ENCODE measurements at regions not wholly inside any gene's neighbourhood (a gene's known extent, or its start where the extent isn't known, plus 50 kb on each side); places are given as distances from the start of the nearest gene placed in this dataset.
"Not testable (repeated sequence)": the region's sequence is repeated elsewhere in the genome, so short reads cannot be mapped to it uniquely, and the experiment has no call there.

DNA sequence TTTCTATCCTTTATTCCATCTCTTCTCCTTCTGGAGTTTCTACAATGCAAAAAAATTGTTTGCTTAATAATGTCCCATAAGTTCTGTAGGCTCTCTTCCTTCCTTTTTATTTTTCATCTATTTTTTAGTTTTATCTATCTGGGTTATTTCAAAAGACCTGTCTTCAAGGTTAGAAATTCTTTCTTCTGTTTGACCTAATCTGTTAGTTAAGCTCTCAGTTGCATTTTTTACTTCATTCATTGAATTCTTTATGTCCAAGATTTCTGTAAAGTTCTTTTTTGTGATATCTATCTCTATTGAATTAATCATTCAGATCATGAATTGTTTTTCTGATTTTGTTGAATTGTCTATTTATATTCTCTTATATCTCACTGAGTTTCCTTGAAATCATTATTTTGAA lies 145.9 kb upstream of the TLE4 start:
- Histone ChIP-seq H3K27me3 (ENCODE audit: control insufficient read depth, insufficient read depth, low read length) (peaks cover 2% of the 10 kb centered on the region), H3K36me3 (ENCODE audit: control insufficient read depth, insufficient read depth, low read length) (no peaks in the 10 kb centered on the region), H3K4me3 (ENCODE audit: low read depth, low read length) (no peak overlapping the region)
- TF ChIP-seq, protein P1, sequence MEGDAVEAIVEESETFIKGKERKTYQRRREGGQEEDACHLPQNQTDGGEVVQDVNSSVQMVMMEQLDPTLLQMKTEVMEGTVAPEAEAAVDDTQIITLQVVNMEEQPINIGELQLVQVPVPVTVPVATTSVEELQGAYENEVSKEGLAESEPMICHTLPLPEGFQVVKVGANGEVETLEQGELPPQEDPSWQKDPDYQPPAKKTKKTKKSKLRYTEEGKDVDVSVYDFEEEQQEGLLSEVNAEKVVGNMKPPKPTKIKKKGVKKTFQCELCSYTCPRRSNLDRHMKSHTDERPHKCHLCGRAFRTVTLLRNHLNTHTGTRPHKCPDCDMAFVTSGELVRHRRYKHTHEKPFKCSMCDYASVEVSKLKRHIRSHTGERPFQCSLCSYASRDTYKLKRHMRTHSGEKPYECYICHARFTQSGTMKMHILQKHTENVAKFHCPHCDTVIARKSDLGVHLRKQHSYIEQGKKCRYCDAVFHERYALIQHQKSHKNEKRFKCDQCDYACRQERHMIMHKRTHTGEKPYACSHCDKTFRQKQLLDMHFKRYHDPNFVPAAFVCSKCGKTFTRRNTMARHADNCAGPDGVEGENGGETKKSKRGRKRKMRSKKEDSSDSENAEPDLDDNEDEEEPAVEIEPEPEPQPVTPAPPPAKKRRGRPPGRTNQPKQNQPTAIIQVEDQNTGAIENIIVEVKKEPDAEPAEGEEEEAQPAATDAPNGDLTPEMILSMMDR (IDR thresholded peaks at IDR 0.05; ENCODE audit: insufficient read depth, low read length, poor library complexity, severe bottlenecking): no peak
- no peak for DNase-seq (ENCODE audit: low read depth)

DNA sequence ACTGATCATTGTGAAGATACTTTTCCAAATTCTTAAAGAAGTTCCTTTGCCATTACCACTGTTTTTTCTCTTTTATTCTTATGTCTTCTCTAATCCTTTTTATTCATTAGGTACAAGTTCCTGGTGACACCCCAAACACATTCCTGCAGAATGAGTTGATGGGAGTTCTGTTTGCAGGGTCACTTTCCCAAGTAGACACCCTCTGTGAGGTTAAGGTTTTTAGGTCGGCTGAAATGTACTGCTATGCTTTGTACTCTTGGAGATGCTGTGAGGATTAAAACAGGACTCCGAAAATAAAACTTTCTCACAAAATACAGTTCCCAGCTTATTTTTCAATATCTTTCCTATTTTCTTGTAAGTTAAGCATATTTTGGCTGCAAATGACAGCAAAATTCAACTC lies 143.3 kb upstream of the TLE4 start:
- no peaks in the 10 kb centered on the region for H3K36me3 ChIP-seq (ENCODE audit: control insufficient read depth, insufficient read depth, low read length)
- no peak for DNase-seq (ENCODE audit: low read depth)
- TF ChIP-seq, protein P1 (IDR thresholded peaks at IDR 0.05; ENCODE audit: insufficient read depth, low read length, poor library complexity, severe bottlenecking): no peak
- H3K27me3 ChIP-seq (ENCODE audit: control insufficient read depth, insufficient read depth, low read length): peaks cover 2% of the 10 kb centered on the region
- H3K4me3 ChIP-seq (ENCODE audit: low read depth, low read length): no peak overlapping the region

DNA sequence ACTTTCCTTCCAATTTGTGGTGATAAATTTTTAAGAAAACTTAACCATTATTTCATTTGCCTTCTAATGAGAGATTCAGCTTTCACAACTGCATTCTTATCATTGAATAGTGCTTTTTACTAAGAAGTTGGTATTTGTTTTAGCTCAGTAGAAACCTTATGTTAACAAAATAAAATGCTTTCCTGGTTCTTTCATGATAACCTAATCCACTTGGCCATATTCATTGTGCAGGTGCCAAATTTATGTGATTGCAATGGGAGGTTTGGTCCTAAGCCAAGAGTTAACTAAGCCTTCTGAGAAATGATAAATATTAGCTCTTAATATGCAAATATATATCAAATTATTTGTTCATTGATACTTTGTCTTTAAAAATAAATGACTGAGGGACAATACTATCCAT lies 141.1 kb upstream of the TLE4 start:
- Histone ChIP-seq H3K27me3 (ENCODE audit: control insufficient read depth, insufficient read depth, low read length) (peaks cover 2% of the 10 kb centered on the region), H3K4me3 (ENCODE audit: low read depth, low read length) (no peak overlapping the region), H3K36me3 (ENCODE audit: control insufficient read depth, insufficient read depth, low read length) (no peaks in the 10 kb centered on the region)
- no peak for DNase-seq (ENCODE audit: low read depth)
- TF ChIP-seq, protein P1 (IDR thresholded peaks at IDR 0.05; ENCODE audit: insufficient read depth, low read length, poor library complexity, severe bottlenecking): no peak

DNA sequence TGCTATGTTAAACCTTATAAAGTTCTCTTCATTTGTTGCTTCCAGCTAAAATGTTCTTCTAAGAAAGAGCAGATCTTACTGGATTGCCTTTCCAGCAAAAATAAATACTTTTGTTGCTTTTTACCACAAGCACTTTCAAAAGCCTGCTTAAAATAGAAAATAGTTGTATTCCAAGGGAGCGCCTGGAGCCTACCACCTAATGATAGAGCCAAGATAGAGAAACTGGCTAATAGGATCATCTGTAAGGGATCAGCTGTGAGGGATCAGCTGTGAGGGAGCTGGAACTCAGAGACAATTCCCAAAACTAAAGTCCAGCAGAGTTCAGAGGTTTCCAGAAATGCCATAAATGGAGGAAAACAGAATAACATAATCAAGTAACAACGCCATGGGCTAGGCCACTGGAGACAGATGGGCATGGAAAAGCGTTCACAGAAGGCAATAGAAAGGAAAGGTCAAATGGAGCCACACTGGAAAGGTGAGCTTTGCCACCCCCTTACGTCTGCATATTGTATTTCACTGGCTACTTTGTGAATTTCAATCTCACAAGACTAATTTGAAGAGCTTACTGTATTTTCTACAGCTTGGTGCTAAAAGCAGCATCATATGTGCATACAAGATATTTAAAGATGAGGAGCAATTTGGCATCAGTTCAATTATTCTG lies 140.6 kb upstream of the TLE4 start:
- Histone ChIP-seq H3K27me3 (ENCODE audit: control insufficient read depth, insufficient read depth, low read length) (peaks cover 2% of the 10 kb centered on the region), H3K36me3 (ENCODE audit: control insufficient read depth, insufficient read depth, low read length) (no peaks in the 10 kb centered on the region), H3K4me3 (ENCODE audit: low read depth, low read length) (no peak overlapping the region)
- TF ChIP-seq, protein P1 (IDR thresholded peaks at IDR 0.05; ENCODE audit: insufficient read depth, low read length, poor library complexity, severe bottlenecking): no peak
- DNase-seq (ENCODE audit: low read depth): no peak

DNA sequence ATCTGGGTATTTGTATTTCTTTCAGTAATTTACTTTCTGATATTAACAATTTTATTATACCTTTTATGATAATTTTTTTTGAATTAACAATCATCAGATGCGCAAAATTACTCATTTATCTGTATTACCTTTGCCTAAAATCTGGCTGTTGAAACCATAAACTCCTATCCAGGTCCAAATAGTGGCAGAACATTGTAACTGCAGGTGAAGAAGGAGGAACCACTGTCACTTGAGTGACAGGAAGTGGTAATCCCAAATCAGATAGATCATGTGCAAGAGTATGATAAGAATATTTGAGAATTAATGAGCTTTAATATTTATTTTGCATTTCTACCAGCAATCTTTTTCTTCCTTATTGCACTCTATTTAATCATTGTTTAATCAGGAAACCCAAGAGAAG lies 139.3 kb upstream of the TLE4 start:
- H3K27me3 ChIP-seq (ENCODE audit: control insufficient read depth, insufficient read depth, low read length): no peaks in the 10 kb centered on the region
- DNase-seq (ENCODE audit: low read depth): no peak
- H3K36me3 ChIP-seq (ENCODE audit: control insufficient read depth, insufficient read depth, low read length): no peaks in the 10 kb centered on the region
- no peak overlapping the region for H3K4me3 ChIP-seq (ENCODE audit: low read depth, low read length)
- TF ChIP-seq, protein P1 (IDR thresholded peaks at IDR 0.05; ENCODE audit: insufficient read depth, low read length, poor library complexity, severe bottlenecking): no peak

DNA sequence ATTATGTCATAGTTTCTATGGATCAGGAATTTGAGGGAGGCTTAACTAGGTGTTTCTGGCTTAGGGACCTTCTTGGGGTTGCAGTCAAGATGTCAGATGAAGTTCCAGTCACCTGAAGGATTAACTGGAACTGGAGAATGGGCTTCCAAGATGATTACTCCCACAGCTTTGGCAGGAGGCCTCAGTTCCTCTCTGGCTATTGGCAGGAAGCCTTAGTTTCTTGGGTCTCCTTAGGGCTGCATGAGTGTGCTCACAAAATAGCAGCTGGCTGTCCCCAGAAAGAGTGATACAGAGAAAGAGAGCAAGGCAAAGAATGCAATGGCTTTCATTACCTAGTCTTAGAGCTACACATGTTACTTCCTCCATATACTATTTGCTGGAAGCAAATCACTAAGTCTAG lies 138.1 kb upstream of the TLE4 start:
- DNase-seq (ENCODE audit: low read depth): no peak
- H3K36me3 ChIP-seq (ENCODE audit: control insufficient read depth, insufficient read depth, low read length): no peaks in the 10 kb centered on the region
- H3K4me3 ChIP-seq (ENCODE audit: low read depth, low read length): no peak overlapping the region
- no peaks in the 10 kb centered on the region for H3K27me3 ChIP-seq (ENCODE audit: control insufficient read depth, insufficient read depth, low read length)
- TF ChIP-seq, protein P1 (IDR thresholded peaks at IDR 0.05; ENCODE audit: insufficient read depth, low read length, poor library complexity, severe bottlenecking): no peak

DNA sequence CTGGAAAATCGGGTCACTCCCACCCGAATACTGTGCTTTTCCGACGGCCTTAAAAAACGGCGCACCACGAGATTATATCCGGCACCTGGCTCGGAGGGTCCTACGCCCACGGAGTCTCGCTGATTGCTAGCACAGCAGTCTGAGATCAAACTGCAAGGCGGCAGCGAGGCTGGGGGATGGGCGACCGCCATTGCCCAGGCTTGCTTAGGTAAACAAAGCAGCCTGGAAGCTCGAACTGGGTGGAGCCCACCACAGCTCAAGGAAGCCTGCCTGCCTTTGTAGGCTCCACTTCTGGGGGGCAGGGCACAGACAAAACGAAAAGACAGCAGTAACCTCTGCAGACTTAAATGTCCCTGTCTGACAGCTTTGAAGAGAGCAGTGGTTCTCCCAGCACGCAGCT lies 132.5 kb upstream of the TLE4 start:
- DNase-seq (ENCODE audit: low read depth): not testable (repeated sequence)

More for the DNA sequence above, 132.5 kb upstream of the TLE4 start:
- H3K27me3 ChIP-seq (ENCODE audit: control insufficient read depth, insufficient read depth, low read length); H3K36me3 ChIP-seq (ENCODE audit: control insufficient read depth, insufficient read depth, low read length): not testable (repeated sequence)
- H3K4me3 ChIP-seq (ENCODE audit: low read depth, low read length): peak overlapping the region; percentile 7
